ENCODE measurements at regions not wholly inside any gene's neighbourhood (a gene's known extent, or its start where the extent isn't known, plus 50 kb on each side); places are given as distances from the start of the nearest gene placed in this dataset.

DNA sequence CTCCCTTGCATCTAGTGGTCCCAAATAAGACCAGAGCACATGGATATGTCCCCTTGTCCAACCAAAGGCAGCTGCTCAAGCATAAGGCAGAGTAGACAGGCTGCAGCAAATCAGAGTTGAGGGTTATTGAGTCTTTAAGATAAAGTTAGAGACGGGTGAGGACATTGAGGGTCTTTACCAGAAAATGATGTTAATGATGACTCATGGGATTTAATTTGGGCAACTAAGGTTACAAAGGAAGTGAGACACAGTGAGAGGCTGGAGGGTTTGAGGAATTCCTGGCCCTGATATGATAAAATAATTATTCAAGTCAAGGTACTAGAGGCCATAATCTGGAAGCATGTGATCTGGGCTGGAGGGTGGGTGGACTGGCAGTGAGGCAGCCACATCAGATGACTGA, 133.6 kb downstream of the ALDH8A1 start:
- Histone ChIP-seq H3K9me3 (no peaks in the 10 kb centered on the region), H3K4me2 (no peak overlapping the region), H3K4me3 (no peak overlapping the region), H3K4me1 (peaks cover 2% of the 10 kb centered on the region; the same call in 1 of the 3 replicates), H3K27ac (0 out of 6 replicates have a peak overlapping the region, but pooled peaks of 1 of the 2 experiments have one; percentile 21)
- ATAC-seq = no peak
- no peak for TF ChIP-seq PHF8 (IDR thresholded peaks at IDR 0.05; ENCODE audit: borderline replicate concordance, low read depth)
- TF ChIP-seq KDM1A (IDR thresholded peaks at IDR 0.05; ENCODE audit: low read depth) = no peak
- TF ChIP-seq HOXB13 (CRISPR knock-in tag; IDR thresholded peaks at IDR 0.05; ENCODE audit: low read depth) = no peak
- TF ChIP-seq ZNF302 (CRISPR knock-in tag; IDR thresholded peaks at IDR 0.05) = no peak
- TF ChIP-seq NR3C1 (IDR thresholded peaks at IDR 0.05) = no peak
- no peak for TF ChIP-seq CBX8 (IDR thresholded peaks at IDR 0.05)
- TF ChIP-seq CHD2 (IDR thresholded peaks at IDR 0.05; ENCODE audit: low read length, partially characterized antibody) = no peak
- no peak for TF ChIP-seq HOXB5 (CRISPR knock-in tag; IDR thresholded peaks at IDR 0.05)
- TF ChIP-seq POLR2A (IDR thresholded peaks at IDR 0.05; ENCODE audit: low read length) = no peak
- no peak for TF ChIP-seq CHD4 (IDR thresholded peaks at IDR 0.05; ENCODE audit: borderline replicate concordance)
- no peak for TF ChIP-seq JUN (IDR thresholded peaks at IDR 0.05)
- no peak for TF ChIP-seq TFCP2L1 (CRISPR knock-in tag; IDR thresholded peaks at IDR 0.05)
- TF ChIP-seq, protein P1, sequence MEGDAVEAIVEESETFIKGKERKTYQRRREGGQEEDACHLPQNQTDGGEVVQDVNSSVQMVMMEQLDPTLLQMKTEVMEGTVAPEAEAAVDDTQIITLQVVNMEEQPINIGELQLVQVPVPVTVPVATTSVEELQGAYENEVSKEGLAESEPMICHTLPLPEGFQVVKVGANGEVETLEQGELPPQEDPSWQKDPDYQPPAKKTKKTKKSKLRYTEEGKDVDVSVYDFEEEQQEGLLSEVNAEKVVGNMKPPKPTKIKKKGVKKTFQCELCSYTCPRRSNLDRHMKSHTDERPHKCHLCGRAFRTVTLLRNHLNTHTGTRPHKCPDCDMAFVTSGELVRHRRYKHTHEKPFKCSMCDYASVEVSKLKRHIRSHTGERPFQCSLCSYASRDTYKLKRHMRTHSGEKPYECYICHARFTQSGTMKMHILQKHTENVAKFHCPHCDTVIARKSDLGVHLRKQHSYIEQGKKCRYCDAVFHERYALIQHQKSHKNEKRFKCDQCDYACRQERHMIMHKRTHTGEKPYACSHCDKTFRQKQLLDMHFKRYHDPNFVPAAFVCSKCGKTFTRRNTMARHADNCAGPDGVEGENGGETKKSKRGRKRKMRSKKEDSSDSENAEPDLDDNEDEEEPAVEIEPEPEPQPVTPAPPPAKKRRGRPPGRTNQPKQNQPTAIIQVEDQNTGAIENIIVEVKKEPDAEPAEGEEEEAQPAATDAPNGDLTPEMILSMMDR (IDR thresholded peaks at IDR 0.05) = no peak
- TF ChIP-seq MAZ (IDR thresholded peaks at IDR 0.05; ENCODE audit: borderline replicate concordance, low read depth, low read length) = no peak
- TF ChIP-seq, protein P2, sequence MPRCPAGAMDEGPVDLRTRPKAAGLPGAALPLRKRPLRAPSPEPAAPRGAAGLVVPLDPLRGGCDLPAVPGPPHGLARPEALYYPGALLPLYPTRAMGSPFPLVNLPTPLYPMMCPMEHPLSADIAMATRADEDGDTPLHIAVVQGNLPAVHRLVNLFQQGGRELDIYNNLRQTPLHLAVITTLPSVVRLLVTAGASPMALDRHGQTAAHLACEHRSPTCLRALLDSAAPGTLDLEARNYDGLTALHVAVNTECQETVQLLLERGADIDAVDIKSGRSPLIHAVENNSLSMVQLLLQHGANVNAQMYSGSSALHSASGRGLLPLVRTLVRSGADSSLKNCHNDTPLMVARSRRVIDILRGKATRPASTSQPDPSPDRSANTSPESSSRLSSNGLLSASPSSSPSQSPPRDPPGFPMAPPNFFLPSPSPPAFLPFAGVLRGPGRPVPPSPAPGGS (IDR thresholded peaks at IDR 0.05) = no peak
- TF ChIP-seq RNF2 (IDR thresholded peaks at IDR 0.05; ENCODE audit: borderline replicate concordance, low read depth) = no peak
- no peak for TF ChIP-seq HDAC2 (IDR thresholded peaks at IDR 0.05)
- WGBS (ENCODE audit: missing lambda C conversion rate) = 17% methylated on average over 1 of the region's 1 CpG
- ChIA-PET CTCF (interaction anchor here (1.0 to 1.6 kb wide), 2 partner anchors 66 to 76 kb away, joined by 3 read pairs; no protein-coding TSS in a partner anchor), POLR2A (no interaction called here)
- no peak for FAIRE-seq
- no peak for DNase-seq (ENCODE audit: low read depth in 1 of 2, low spot score in 1 of 2)

DNA sequence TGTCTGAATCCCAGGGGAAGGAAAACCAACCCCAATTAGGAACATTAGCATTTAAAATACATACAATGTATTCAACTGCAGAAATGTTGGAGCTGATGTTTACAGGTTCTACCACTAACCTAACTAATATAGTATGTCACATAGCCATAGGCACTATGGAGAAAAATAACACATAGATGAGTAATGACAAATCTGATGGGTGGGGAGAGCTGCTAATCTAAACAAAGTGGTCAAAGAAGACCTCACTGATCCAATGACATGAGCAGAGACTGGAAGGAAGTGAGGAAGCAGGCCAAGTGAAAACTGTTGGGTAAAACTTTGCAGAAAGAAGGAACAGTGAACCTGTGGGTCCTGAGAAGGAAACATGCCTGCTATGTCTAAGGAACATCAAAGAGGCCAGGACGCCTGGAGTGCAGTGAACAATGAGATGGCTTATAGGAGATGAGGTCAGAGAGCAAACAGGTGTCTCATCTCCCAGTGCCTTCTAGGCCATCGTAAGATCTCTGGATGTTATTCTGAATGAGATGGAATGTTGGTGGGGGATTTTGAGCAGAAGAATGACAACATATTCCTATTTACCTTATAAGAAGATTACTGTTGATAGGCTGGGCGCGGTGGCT, 135.7 kb downstream of the ALDH8A1 start:
- FAIRE-seq (no peak), ATAC-seq (no peak), DNase-seq (ENCODE audit: low read depth in 1 of 2, low spot score in 1 of 2) (peak in 1 of 2 experiments; percentile 19)
- Histone ChIP-seq H3K4me2 (0 out of 3 replicates have a peak overlapping the region, but pooled peaks have one; percentile 11), H3K27ac (peak overlapping the region; percentile 14 to 49; a peak in 2 of 6 replicates), H3K4me1 (peaks cover 5% of the 10 kb centered on the region; the same call in 1 of the 3 replicates), H3K4me3 (no peak overlapping the region), H3K9me3 (no peaks in the 10 kb centered on the region)
- 58% methylated on average over 4 of the region's 4 CpGs for WGBS (ENCODE audit: missing lambda C conversion rate)
- TF ChIP-seq NPAS2 (CRISPR knock-in tag; IDR thresholded peaks at IDR 0.05; ENCODE audit: borderline replicate concordance) (no peak), SMC3 (IDR thresholded peaks at IDR 0.05) (no peak), POLR2A (IDR thresholded peaks at IDR 0.05; ENCODE audit: low read length) (no peak), CBX8 (IDR thresholded peaks at IDR 0.05) (no peak), HDAC2 (IDR thresholded peaks at IDR 0.05) (no peak)
- ChIA-PET POLR2A (no interaction called here), CTCF (interaction anchor here (1.4 kb wide), 1 partner anchor 12 kb away, joined by 4 read pairs; no protein-coding TSS in a partner anchor)

DNA sequence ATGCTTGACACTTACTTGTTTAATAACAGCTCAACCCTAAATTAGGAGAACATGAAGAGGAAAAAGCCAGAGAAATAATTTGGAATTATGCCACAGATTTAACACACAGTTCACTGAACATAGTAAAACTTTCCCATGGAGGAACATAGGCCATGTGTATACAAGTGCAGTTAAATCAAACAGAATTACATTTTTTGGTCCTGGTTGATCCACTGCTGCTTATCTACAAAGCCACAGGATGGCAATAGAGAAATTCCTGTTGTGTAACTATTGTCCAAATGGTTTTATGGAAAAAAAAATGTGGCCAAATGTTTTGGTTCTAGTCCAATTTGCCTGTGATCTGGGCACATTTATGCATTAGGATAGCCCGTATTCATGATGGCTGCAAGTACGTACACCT, 136.8 kb downstream of the ALDH8A1 start:
- ATAC-seq (no peak), DNase-seq (ENCODE audit: low read depth in 1 of 2, low spot score in 1 of 2) (no peak), FAIRE-seq (no peak)
- TF ChIP-seq KDM1A (IDR thresholded peaks at IDR 0.05; ENCODE audit: low read depth) = no peak
- no peak overlapping the region for H3K27ac ChIP-seq
- H3K4me1 ChIP-seq = peaks cover 7% of the 10 kb centered on the region; the same call in 1 of the 3 replicates
- no peak overlapping the region for H3K4me3 ChIP-seq
- H3K9me3 ChIP-seq = no peaks in the 10 kb centered on the region
- WGBS (ENCODE audit: missing lambda C conversion rate) = 93% methylated on average over 2 of the region's 2 CpGs
- POLR2A ChIA-PET = no interaction called here
- CTCF ChIA-PET = interaction anchor here (1.4 kb wide), 1 partner anchor 11 kb away, joined by 4 read pairs; no protein-coding TSS in a partner anchor
- H3K4me2 ChIP-seq = no peak overlapping the region
